ENCODE measurements at regions not wholly inside any gene's neighbourhood (a gene's known extent, or its start where the extent isn't known, plus 50 kb on each side); places are given as distances from the start of the nearest gene placed in this dataset.

DNA sequence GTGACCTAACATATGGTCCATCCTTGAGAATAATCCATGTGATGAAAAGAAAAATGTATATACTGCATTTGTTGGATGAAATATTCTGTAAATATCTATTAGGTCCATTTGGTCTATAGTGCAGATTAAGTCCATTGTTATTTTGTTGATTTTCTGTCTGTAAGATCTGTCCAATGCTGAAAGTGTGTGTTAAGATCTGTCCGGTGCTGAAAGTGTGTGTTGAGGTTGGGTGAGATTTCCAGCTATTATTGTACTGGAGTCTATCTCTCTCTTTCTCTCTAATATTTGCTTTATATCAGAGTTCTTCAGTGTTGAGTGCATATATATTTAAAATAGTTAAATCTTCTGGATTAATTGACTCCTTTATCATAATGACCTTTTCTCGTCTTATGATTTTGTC lies 828.8 kb upstream of the CRIM1 start:
- H3K4me1 ChIP-seq (ENCODE audit: control insufficient read depth in 1 of 2, insufficient read depth in 2 of 2, low read length in 2 of 2), result no peaks in the 10 kb centered on the region
- no peak for DNase-seq
- H3K27ac ChIP-seq (ENCODE audit: low read depth in 1 of 2, low read length in 2 of 2), result no peak overlapping the region
- peaks cover 1% of the 10 kb centered on the region for H3K9me3 ChIP-seq (ENCODE audit: control insufficient read depth, low read length)
- H3K36me3 ChIP-seq (ENCODE audit: control insufficient read depth in 1 of 2, insufficient read depth in 2 of 2, low read length in 1 of 2), result no peaks in the 10 kb centered on the region
- intact Hi-C loops (cut with DNase I), result no loop called here
- ATAC-seq (ENCODE audit: low FRiP score), result no peak
- H3K27me3 ChIP-seq (ENCODE audit: control insufficient read depth in 1 of 2, insufficient read depth in 2 of 2, low read length in 1 of 2), result no peaks in the 10 kb centered on the region
- H3K4me3 ChIP-seq (ENCODE audit: low read length in 2 of 2), result no peak overlapping the region
- 65 to 80% methylated on average over 2 of the region's 2 CpGs for WGBS, 2 donors

DNA sequence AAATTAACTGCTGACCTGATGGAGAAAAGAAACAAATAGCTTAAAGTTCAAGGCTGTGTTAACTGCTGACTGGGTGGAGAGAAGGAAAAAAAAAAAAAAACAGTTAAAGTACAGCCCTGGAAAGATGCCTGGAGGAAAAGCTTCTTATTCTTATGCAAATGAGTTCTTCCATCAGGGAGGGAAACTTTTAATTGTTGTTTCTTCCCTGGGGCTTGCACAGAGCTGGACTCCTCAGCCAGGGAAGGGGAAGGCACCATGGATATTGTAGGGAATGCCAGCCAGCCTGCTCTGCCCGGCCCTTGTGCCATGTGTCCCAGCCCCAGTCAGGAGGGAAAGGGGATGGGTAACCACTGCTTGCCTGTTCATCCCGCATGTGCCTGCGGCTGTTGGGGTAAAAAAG lies 833.1 kb upstream of the CRIM1 start:
- ATAC-seq (ENCODE audit: low FRiP score) (no peak), DNase-seq (no peak)
- intact Hi-C loops (cut with DNase I), result no loop called here
- no peaks in the 10 kb centered on the region for H3K36me3 ChIP-seq (ENCODE audit: control insufficient read depth in 1 of 2, insufficient read depth in 2 of 2, low read length in 1 of 2)
- H3K4me1 ChIP-seq (ENCODE audit: control insufficient read depth in 1 of 2, insufficient read depth in 2 of 2, low read length in 2 of 2), result no peaks in the 10 kb centered on the region
- H3K9me3 ChIP-seq (ENCODE audit: control insufficient read depth, low read length), result peaks cover 1% of the 10 kb centered on the region
- H3K4me3 ChIP-seq (ENCODE audit: low read length in 2 of 2), result no peak overlapping the region
- H3K27ac ChIP-seq (ENCODE audit: low read depth in 1 of 2, low read length in 2 of 2), result no peak overlapping the region
- no peaks in the 10 kb centered on the region for H3K27me3 ChIP-seq (ENCODE audit: control insufficient read depth in 1 of 2, insufficient read depth in 2 of 2, low read length in 1 of 2)
- 86 to 89% methylated on average over 3 of the region's 3 CpGs for WGBS, 2 donors

DNA sequence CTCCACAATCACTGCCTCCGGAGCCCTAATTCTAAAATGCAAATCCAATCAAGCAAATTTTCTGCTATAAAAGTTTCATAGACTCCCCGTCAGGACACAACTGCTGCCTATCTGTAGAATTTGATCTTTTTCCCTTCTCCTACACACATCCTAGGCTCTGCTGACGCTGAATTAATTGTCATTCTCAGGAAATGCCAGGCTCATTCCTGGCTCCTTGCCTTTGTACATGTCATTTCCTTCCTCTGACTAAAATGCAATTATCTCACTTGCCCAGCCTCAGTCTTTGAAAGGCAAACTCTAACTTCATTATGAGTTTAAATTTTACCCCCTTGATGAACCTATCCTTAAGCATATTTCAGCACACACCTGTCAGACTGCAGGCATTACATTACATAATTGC lies 844.9 kb upstream of the CRIM1 start:
- Histone ChIP-seq H3K4me1 (ENCODE audit: control insufficient read depth in 1 of 2, insufficient read depth in 2 of 2, low read length in 2 of 2) (no peaks in the 10 kb centered on the region), H3K36me3 (ENCODE audit: control insufficient read depth in 1 of 2, insufficient read depth in 2 of 2, low read length in 1 of 2) (no peaks in the 10 kb centered on the region), H3K9me3 (ENCODE audit: control insufficient read depth, low read length) (no peaks in the 10 kb centered on the region), H3K4me3 (ENCODE audit: low read length in 2 of 2) (no peak overlapping the region), H3K27me3 (ENCODE audit: control insufficient read depth in 1 of 2, insufficient read depth in 2 of 2, low read length in 1 of 2) (no peaks in the 10 kb centered on the region), H3K27ac (ENCODE audit: low read depth in 1 of 2, low read length in 2 of 2) (no peak overlapping the region)
- 65 to 71% methylated on average over 3 of the region's 3 CpGs for WGBS, 2 donors
- DNase-seq (no peak), ATAC-seq (ENCODE audit: low FRiP score) (no peak)
- intact Hi-C loops (cut with DNase I), result no loop called here

DNA sequence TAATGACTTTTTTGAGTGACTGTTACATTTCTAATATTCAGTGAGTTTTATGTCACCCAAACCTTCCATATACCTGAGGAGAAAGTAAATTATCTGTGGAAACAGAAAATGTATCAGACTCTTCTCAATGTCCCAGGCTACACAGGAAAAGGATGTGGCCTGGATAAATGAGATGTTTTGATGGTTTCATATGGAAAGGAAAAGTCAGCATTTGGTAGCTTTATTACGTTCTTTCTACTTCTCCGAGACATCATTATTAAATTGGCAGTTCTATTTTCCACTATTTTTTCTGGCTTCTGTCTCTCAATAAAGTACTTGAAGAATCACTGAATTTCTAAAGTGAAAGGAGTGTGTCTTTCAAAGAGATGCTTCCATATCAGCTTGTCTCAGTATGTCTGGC lies 847.0 kb upstream of the CRIM1 start:
- H3K27ac ChIP-seq (ENCODE audit: low read depth in 1 of 2, low read length in 2 of 2), result no peak overlapping the region
- H3K27me3 ChIP-seq (ENCODE audit: control insufficient read depth in 1 of 2, insufficient read depth in 2 of 2, low read length in 1 of 2), result no peaks in the 10 kb centered on the region
- no peaks in the 10 kb centered on the region for H3K9me3 ChIP-seq (ENCODE audit: control insufficient read depth, low read length)
- WGBS, 2 donors, result 86 to 87% methylated on average over 2 of the region's 2 CpGs
- intact Hi-C loops (cut with DNase I), result no loop called here
- H3K4me3 ChIP-seq (ENCODE audit: low read length in 2 of 2), result no peak overlapping the region
- H3K36me3 ChIP-seq (ENCODE audit: control insufficient read depth in 1 of 2, insufficient read depth in 2 of 2, low read length in 1 of 2), result no peaks in the 10 kb centered on the region
- H3K4me1 ChIP-seq (ENCODE audit: control insufficient read depth in 1 of 2, insufficient read depth in 2 of 2, low read length in 2 of 2), result no peaks in the 10 kb centered on the region
- ATAC-seq (ENCODE audit: low FRiP score), result no peak
- DNase-seq, result no peak

DNA sequence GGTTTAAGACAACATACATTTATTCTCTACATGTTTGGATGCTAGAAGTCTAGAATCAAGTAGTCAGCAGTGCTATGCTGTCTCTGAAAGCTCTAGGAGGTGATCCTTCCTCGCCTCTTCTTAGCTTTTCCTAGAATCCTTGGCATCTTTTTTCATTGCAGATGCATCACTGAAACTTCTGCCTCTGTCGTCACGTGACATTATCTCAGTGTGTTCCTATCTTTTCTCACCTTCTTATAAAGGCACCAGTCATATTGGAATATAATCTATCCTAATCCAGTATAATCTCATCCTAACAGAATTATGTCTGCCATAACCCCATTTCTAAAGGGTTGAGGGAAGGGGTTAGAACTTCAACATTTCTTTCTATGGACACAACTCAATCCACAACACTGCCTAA lies 851.2 kb upstream of the CRIM1 start:
- Histone ChIP-seq H3K4me1 (ENCODE audit: control insufficient read depth in 1 of 2, insufficient read depth in 2 of 2, low read length in 2 of 2) (no peaks in the 10 kb centered on the region), H3K27me3 (ENCODE audit: control insufficient read depth in 1 of 2, insufficient read depth in 2 of 2, low read length in 1 of 2) (no peaks in the 10 kb centered on the region), H3K36me3 (ENCODE audit: control insufficient read depth in 1 of 2, insufficient read depth in 2 of 2, low read length in 1 of 2) (no peaks in the 10 kb centered on the region), H3K27ac (ENCODE audit: low read depth in 1 of 2, low read length in 2 of 2) (no peak overlapping the region), H3K4me3 (ENCODE audit: low read length in 2 of 2) (no peak overlapping the region), H3K9me3 (ENCODE audit: control insufficient read depth, low read length) (no peaks in the 10 kb centered on the region)
- DNase-seq (no peak), ATAC-seq (ENCODE audit: low FRiP score) (no peak)
- 81 to 84% methylated on average over 3 of the region's 3 CpGs for WGBS, 2 donors
- intact Hi-C loops (cut with DNase I), result no loop called here

DNA sequence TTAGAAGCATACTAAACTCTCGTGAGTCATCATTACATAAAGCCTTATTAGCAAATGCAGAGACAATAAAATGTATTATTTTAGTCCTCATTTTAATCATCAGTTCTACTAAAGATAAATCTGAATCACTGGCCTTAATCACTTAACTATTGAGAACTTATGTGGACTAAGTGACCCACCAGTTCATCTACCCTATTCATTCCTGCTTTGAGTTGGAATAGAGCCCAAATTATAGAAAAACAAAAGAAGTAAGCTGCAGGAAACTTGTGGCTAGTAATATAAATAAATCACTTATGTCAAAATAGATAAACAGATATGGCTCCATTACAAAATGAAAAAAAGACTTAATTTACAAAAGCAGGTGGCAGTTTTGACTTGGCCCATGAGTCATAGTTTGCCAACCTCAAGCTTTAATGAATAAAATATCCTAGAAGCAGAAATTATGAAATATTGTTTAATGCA lies 851.8 kb upstream of the CRIM1 start:
- Histone ChIP-seq H3K27me3 (ENCODE audit: control insufficient read depth in 1 of 2, insufficient read depth in 2 of 2, low read length in 1 of 2) (no peaks in the 10 kb centered on the region), H3K4me3 (ENCODE audit: low read length in 2 of 2) (no peak overlapping the region), H3K9me3 (ENCODE audit: control insufficient read depth, low read length) (no peaks in the 10 kb centered on the region), H3K27ac (ENCODE audit: low read depth in 1 of 2, low read length in 2 of 2) (no peak overlapping the region), H3K4me1 (ENCODE audit: control insufficient read depth in 1 of 2, insufficient read depth in 2 of 2, low read length in 2 of 2) (no peaks in the 10 kb centered on the region), H3K36me3 (ENCODE audit: control insufficient read depth in 1 of 2, insufficient read depth in 2 of 2, low read length in 1 of 2) (no peaks in the 10 kb centered on the region)
- ATAC-seq (ENCODE audit: low FRiP score), result no peak
- intact Hi-C loops (cut with DNase I), result no loop called here
- 69 to 76% methylated on average over 1 of the region's 1 CpG for WGBS, 2 donors
- DNase-seq, result no peak

DNA sequence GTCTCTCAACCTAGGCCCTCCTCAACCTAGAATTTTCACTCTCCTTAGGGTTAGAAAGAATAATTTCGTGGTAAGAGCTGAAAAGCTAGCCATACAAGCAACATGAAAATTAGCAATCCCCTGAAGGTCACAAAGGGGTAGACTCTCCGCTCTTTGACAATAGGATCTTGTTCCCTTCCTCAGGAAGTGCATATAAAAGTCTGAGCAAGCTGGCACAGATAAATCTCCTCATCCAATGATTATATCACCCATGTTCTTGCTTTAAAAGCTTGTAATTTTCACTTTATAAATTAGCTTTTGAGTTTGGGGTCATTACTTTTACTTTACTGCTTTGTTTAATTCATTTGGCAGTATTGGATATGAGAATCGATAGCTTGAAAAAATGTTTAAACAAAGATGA lies 852.3 kb upstream of the CRIM1 start:
- Histone ChIP-seq H3K27me3 (ENCODE audit: control insufficient read depth in 1 of 2, insufficient read depth in 2 of 2, low read length in 1 of 2) (no peaks in the 10 kb centered on the region), H3K9me3 (ENCODE audit: control insufficient read depth, low read length) (no peaks in the 10 kb centered on the region), H3K36me3 (ENCODE audit: control insufficient read depth in 1 of 2, insufficient read depth in 2 of 2, low read length in 1 of 2) (no peaks in the 10 kb centered on the region), H3K4me1 (ENCODE audit: control insufficient read depth in 1 of 2, insufficient read depth in 2 of 2, low read length in 2 of 2) (no peaks in the 10 kb centered on the region), H3K27ac (ENCODE audit: low read depth in 1 of 2, low read length in 2 of 2) (no peak overlapping the region), H3K4me3 (ENCODE audit: low read length in 2 of 2) (no peak overlapping the region)
- ATAC-seq (ENCODE audit: low FRiP score), result no peak
- intact Hi-C loops (cut with DNase I), result no loop called here
- DNase-seq, result no peak
- WGBS, 2 donors, result 75 to 78% methylated on average over 3 of the region's 3 CpGs

DNA sequence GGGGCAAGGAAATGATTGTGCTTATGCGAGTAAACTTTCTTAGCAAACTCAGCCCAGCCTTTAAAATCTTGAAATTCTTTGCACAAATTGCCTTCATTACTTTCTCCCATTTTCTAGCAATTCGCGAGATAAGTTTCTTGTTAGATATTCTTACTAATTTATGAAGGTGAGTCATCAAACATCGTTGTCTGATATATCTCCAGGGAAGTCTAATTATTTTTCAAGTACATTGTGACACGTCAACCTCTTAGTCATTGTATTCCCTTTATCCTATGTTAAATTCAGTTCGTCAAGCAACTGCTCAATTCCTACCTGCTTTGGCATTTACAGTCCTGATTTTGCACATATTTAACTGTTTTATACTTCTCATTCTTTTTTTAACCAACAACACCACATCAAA lies 854.5 kb upstream of the CRIM1 start:
- no peaks in the 10 kb centered on the region for H3K9me3 ChIP-seq (ENCODE audit: control insufficient read depth, low read length)
- H3K4me3 ChIP-seq (ENCODE audit: low read length in 2 of 2), result no peak overlapping the region
- 89% methylated on average over 6 of the region's 6 CpGs for WGBS, 2 donors
- DNase-seq (no peak), ATAC-seq (ENCODE audit: low FRiP score) (no peak)
- intact Hi-C loops (cut with DNase I), result no loop called here
- H3K27ac ChIP-seq (ENCODE audit: low read depth in 1 of 2, low read length in 2 of 2), result no peak overlapping the region
- H3K36me3 ChIP-seq (ENCODE audit: control insufficient read depth in 1 of 2, insufficient read depth in 2 of 2, low read length in 1 of 2), result no peaks in the 10 kb centered on the region
- H3K27me3 ChIP-seq (ENCODE audit: control insufficient read depth in 1 of 2, insufficient read depth in 2 of 2, low read length in 1 of 2), result no peaks in the 10 kb centered on the region
- H3K4me1 ChIP-seq (ENCODE audit: control insufficient read depth in 1 of 2, insufficient read depth in 2 of 2, low read length in 2 of 2), result no peaks in the 10 kb centered on the region

DNA sequence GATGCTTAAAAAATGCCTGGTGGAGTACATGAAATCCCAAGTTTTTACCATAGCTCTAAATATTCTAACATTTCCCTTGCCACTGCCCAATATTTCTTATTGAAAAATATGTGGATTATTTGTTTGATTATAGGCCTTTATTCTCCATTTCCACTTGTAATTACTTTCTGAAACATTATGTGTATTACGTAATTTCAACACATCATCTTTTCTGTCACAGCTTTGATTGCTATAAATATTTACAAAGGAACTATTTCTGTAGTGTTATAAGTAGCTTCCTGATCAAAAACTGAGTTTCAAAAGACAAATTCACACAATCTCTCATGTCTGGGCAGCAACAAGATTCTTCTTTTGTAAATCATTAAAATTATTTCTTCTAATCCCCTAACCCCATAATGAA lies 859.6 kb upstream of the CRIM1 start:
- Histone ChIP-seq H3K4me1 (ENCODE audit: control insufficient read depth in 1 of 2, insufficient read depth in 2 of 2, low read length in 2 of 2) (no peaks in the 10 kb centered on the region), H3K27me3 (ENCODE audit: control insufficient read depth in 1 of 2, insufficient read depth in 2 of 2, low read length in 1 of 2) (no peaks in the 10 kb centered on the region), H3K9me3 (ENCODE audit: control insufficient read depth, low read length) (no peaks in the 10 kb centered on the region), H3K4me3 (ENCODE audit: low read length in 2 of 2) (no peak overlapping the region), H3K36me3 (ENCODE audit: control insufficient read depth in 1 of 2, insufficient read depth in 2 of 2, low read length in 1 of 2) (no peaks in the 10 kb centered on the region), H3K27ac (ENCODE audit: low read depth in 1 of 2, low read length in 2 of 2) (no peak overlapping the region)
- ATAC-seq (ENCODE audit: low FRiP score) (no peak), DNase-seq (no peak)
- intact Hi-C loops (cut with DNase I), result no loop called here
- 83 to 86% methylated on average over 1 of the region's 1 CpG for WGBS, 2 donors

All from aorta (tissue), 5 donors.